ENCODE measurements at regions not wholly inside any gene's neighbourhood (a gene's known extent, or its start where the extent isn't known, plus 50 kb on each side); places are given as distances from the start of the nearest gene placed in this dataset.
"Not testable (repeated sequence)": the region's sequence is repeated elsewhere in the genome, so short reads cannot be mapped to it uniquely, and the experiment has no call there.

GRCh38 chr3:177692304-177692975 lies 495.2 kb upstream of the TBL1XR1 start:
- in situ Hi-C loops (cut with HindIII; ENCODE audit: low pct_unique_long_range_greater_than_20kb, low sequenced_read_pairs), result no loop called here

GRCh38 chr3:177693616-177694264 lies 496.5 kb upstream of the TBL1XR1 start:
- no peak for DNase-seq (ENCODE audit: low read depth)
- in situ Hi-C loops (cut with HindIII; ENCODE audit: low pct_unique_long_range_greater_than_20kb, low sequenced_read_pairs), result no loop called here

More at GRCh38 chr3:177692304-177692975, 495.2 kb upstream of the TBL1XR1 start:
- no peak for DNase-seq (ENCODE audit: low read depth)

- DNase-seq (ENCODE audit: low read depth), result no peak
- in situ Hi-C loops (cut with HindIII; ENCODE audit: low pct_unique_long_range_greater_than_20kb, low sequenced_read_pairs), result no loop called here
Measured at GRCh38 chr3:177694316-177694715, 497.0 kb upstream of the TBL1XR1 start.

- in situ Hi-C loops (cut with HindIII; ENCODE audit: low pct_unique_long_range_greater_than_20kb, low sequenced_read_pairs), result no loop called here
- DNase-seq (ENCODE audit: low read depth), result no peak
Measured at GRCh38 chr3:177694951-177695350, 497.7 kb upstream of the TBL1XR1 start.

- DNase-seq (ENCODE audit: low read depth), result no peak
Measured at GRCh38 chr3:177700117-177700516, 502.8 kb upstream of the TBL1XR1 start.

GRCh38 chr3:177703788-177704187 lies 506.5 kb upstream of the TBL1XR1 start:
- DNase-seq (ENCODE audit: low read depth), result no peak
- in situ Hi-C loops (cut with HindIII; ENCODE audit: low pct_unique_long_range_greater_than_20kb, low sequenced_read_pairs), result no loop called here

More at GRCh38 chr3:177700117-177700516, 502.8 kb upstream of the TBL1XR1 start:
- in situ Hi-C loops (cut with HindIII; ENCODE audit: low pct_unique_long_range_greater_than_20kb, low sequenced_read_pairs), result no loop called here

- no peak for DNase-seq (ENCODE audit: low read depth)
- in situ Hi-C loops (cut with HindIII; ENCODE audit: low pct_unique_long_range_greater_than_20kb, low sequenced_read_pairs), result no loop called here
Measured at GRCh38 chr3:177705976-177706823, 508.9 kb upstream of the TBL1XR1 start.

GRCh38 chr3:177709470-177709869 lies 512.2 kb upstream of the TBL1XR1 start:
- DNase-seq (ENCODE audit: low read depth); in situ Hi-C loops (cut with HindIII; ENCODE audit: low pct_unique_long_range_greater_than_20kb, low sequenced_read_pairs): not testable (repeated sequence)

- DNase-seq (ENCODE audit: low read depth), result no peak
- in situ Hi-C loops (cut with HindIII; ENCODE audit: low pct_unique_long_range_greater_than_20kb, low sequenced_read_pairs), result no loop called here
Measured at GRCh38 chr3:177710506-177710905, 513.2 kb upstream of the TBL1XR1 start.

GRCh38 chr3:177711637-177712036 lies 514.4 kb upstream of the TBL1XR1 start:
- DNase-seq (ENCODE audit: low read depth), result no peak
- in situ Hi-C loops (cut with HindIII; ENCODE audit: low pct_unique_long_range_greater_than_20kb, low sequenced_read_pairs), result no loop called here

- no peak for DNase-seq (ENCODE audit: low read depth)
- in situ Hi-C loops (cut with HindIII; ENCODE audit: low pct_unique_long_range_greater_than_20kb, low sequenced_read_pairs), result no loop called here
Measured at GRCh38 chr3:177713928-177714900, 516.9 kb upstream of the TBL1XR1 start.

GRCh38 chr3:177714945-177715344 lies 517.7 kb upstream of the TBL1XR1 start:
- in situ Hi-C loops (cut with HindIII; ENCODE audit: low pct_unique_long_range_greater_than_20kb, low sequenced_read_pairs), result no loop called here
- DNase-seq (ENCODE audit: low read depth), result no peak

GRCh38 chr3:177715980-177716379 lies 518.7 kb upstream of the TBL1XR1 start:
- DNase-seq (ENCODE audit: low read depth), result no peak
- in situ Hi-C loops (cut with HindIII; ENCODE audit: low pct_unique_long_range_greater_than_20kb, low sequenced_read_pairs), result no loop called here

- in situ Hi-C loops (cut with HindIII; ENCODE audit: low pct_unique_long_range_greater_than_20kb, low sequenced_read_pairs); DNase-seq (ENCODE audit: low read depth): not testable (repeated sequence)
Measured at GRCh38 chr3:177720927-177721326, 523.6 kb upstream of the TBL1XR1 start.

GRCh38 chr3:177721864-177722785 lies 524.8 kb upstream of the TBL1XR1 start:
- DNase-seq (ENCODE audit: low read depth), result no peak
- in situ Hi-C loops (cut with HindIII; ENCODE audit: low pct_unique_long_range_greater_than_20kb, low sequenced_read_pairs), result no loop called here

GRCh38 chr3:177724020-177724638 lies 526.8 kb upstream of the TBL1XR1 start:
- in situ Hi-C loops (cut with HindIII; ENCODE audit: low pct_unique_long_range_greater_than_20kb, low sequenced_read_pairs), result no loop called here

GRCh38 chr3:177725165-177725564 lies 527.9 kb upstream of the TBL1XR1 start:
- in situ Hi-C loops (cut with HindIII; ENCODE audit: low pct_unique_long_range_greater_than_20kb, low sequenced_read_pairs), result no loop called here

More at GRCh38 chr3:177724020-177724638, 526.8 kb upstream of the TBL1XR1 start:
- DNase-seq (ENCODE audit: low read depth), result no peak

More at GRCh38 chr3:177725165-177725564, 527.9 kb upstream of the TBL1XR1 start:
- no peak for DNase-seq (ENCODE audit: low read depth)

Data from Caki2 (cell line).